Erythroblast (primary cell): ENCODE measurements at regions not wholly inside any gene's neighbourhood (a gene's known extent, or its start where the extent isn't known, plus 50 kb on each side); places are given as distances from the start of the nearest gene placed in this dataset.

ENCODE experiments used
- GATA1 ChIP-seq: IDR thresholded peaks from 2 replicates; pipeline ENCODE4 v1.6.1; 2011; ENCODE audit warnings: low read depth, mild to moderate bottlenecking, control low read depth, low read length, moderate library complexity
- POLR2A ChIP-seq: IDR thresholded peaks from 2 replicates; pipeline ENCODE4 v1.6.1; 2011; ENCODE audit warnings: mild to moderate bottlenecking, low read length

GRCh38 chr3:59658866-59659265 lies 609.0 kb upstream of the CFAP20DC start:
- TF ChIP-seq POLR2A (no peak), GATA1 (no peak)
